ENCODE measurements at regions not wholly inside any gene's neighbourhood (a gene's known extent, or its start where the extent isn't known, plus 50 kb on each side); places are given as distances from the start of the nearest gene placed in this dataset.

DNA sequence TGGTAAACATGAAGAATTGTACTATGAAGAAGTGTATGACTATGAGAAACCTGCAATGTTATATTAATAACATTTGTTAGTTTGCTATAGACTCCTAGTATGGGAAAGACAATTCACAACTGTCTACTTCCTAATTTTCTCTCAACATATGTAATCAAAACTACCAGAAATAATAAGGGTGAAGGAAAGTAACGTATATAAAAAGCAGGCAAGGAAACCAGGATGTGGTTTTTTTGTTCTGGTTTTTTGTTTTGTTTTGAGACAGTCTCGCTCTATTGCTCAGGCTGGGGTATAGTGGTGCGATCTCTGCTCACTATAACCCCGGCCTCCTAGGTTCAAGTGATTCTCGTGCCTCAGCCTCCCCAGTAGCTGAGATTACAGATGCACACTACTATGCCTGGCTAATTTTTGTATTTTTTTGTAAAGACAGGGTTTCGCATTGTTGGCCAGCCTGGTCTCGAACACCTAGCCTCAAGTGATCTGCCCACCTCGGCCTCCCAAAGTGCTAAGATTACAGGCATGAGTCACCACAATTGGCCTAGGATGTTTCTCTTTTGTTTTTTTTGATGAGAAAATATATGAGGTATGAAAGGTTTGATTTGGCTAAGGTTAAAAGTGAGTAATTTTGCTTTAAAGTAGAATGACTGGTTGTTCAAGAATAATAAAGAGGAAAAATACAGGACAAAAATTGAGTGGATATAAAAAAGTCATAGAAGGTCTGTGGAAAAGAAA is 83.1 kb downstream of the PTCHD4 start:
- DNase-seq (ENCODE audit: low spot score) (no peak), ATAC-seq (ENCODE audit: low FRiP score) (no peak)

DNA sequence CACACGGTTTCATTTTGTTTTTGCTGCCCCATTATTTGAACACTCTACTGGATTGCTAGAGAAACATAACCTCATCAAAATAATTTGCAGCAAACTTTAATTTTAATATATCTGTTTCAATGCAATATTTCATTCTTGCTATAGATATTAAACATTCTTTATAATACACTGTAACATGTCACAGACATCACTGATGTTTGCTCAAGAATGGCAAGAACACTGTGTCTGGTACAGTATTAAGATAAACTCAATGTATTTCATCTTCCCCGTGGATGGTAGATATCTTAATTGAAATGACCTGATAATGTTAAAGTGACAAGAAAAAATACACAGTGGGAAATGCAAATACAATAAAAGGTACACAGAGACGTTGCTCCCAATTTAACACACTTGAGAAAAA is 86.0 kb downstream of the PTCHD4 start:
- DNase-seq (ENCODE audit: low spot score) (no peak), ATAC-seq (ENCODE audit: low FRiP score) (no peak)
- TF ChIP-seq, protein P1, sequence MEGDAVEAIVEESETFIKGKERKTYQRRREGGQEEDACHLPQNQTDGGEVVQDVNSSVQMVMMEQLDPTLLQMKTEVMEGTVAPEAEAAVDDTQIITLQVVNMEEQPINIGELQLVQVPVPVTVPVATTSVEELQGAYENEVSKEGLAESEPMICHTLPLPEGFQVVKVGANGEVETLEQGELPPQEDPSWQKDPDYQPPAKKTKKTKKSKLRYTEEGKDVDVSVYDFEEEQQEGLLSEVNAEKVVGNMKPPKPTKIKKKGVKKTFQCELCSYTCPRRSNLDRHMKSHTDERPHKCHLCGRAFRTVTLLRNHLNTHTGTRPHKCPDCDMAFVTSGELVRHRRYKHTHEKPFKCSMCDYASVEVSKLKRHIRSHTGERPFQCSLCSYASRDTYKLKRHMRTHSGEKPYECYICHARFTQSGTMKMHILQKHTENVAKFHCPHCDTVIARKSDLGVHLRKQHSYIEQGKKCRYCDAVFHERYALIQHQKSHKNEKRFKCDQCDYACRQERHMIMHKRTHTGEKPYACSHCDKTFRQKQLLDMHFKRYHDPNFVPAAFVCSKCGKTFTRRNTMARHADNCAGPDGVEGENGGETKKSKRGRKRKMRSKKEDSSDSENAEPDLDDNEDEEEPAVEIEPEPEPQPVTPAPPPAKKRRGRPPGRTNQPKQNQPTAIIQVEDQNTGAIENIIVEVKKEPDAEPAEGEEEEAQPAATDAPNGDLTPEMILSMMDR (IDR thresholded peaks at IDR 0.05), result no peak

More for the DNA sequence above, 83.1 kb downstream of the PTCHD4 start:
- TF ChIP-seq, protein P1 (IDR thresholded peaks at IDR 0.05), result no peak

- ATAC-seq (ENCODE audit: low FRiP score) (no peak), DNase-seq (ENCODE audit: low spot score) (no peak)
- TF ChIP-seq, protein P1 (IDR thresholded peaks at IDR 0.05), result no peak
These were observed 89.1 kb downstream of the PTCHD4 start for GRCh38 chr6:48021904-48022303.

DNA sequence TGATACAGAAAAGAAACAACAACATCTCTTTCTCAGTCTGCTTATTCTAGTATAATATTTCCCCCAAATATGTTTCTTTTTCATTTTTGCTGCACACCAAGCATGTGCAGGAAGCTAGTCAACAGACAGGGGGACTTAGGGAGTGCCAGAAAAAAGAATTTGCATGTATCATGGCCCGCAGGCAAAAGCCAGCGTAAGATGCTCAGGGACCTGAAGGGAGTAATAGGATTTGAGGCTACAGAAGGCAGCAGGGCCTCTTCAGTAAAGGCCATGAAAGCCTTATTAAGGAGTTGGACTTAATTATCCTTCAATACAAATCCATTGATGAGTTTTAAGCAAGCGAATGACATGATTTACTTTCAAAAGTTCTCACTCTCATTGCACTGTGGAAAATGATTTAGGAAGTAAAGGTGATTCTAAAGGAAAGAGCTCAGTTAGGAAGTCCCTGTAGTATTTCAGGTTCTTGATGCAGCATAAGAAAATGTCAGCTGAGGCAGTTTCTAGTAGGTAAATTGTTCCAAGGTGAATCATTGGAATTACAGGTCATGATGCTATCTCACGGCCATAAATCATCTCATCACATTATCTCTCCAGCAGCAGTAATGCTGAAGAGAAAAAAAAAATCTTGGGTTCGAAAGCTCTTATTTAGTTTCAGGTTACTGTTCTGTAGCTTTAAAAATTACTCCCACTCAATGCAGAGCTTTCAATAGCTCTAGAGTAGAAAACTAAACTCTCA is 94.8 kb downstream of the PTCHD4 start:
- ATAC-seq (ENCODE audit: low FRiP score) (no peak), DNase-seq (ENCODE audit: low spot score) (no peak)
- TF ChIP-seq, protein P1 (IDR thresholded peaks at IDR 0.05), result no peak

GRCh38 chr6:47992809-47993208 is 118.2 kb downstream of the PTCHD4 start:
- ATAC-seq (ENCODE audit: low FRiP score), result no peak
- DNase-seq (ENCODE audit: low spot score), result no peak
- TF ChIP-seq, protein P1 (IDR thresholded peaks at IDR 0.05), result no peak

GRCh38 chr6:47983491-47983890 is 127.5 kb downstream of the PTCHD4 start:
- DNase-seq (ENCODE audit: low spot score) (no peak), ATAC-seq (ENCODE audit: low FRiP score) (no peak)
- TF ChIP-seq, protein P1 (IDR thresholded peaks at IDR 0.05), result no peak

DNA sequence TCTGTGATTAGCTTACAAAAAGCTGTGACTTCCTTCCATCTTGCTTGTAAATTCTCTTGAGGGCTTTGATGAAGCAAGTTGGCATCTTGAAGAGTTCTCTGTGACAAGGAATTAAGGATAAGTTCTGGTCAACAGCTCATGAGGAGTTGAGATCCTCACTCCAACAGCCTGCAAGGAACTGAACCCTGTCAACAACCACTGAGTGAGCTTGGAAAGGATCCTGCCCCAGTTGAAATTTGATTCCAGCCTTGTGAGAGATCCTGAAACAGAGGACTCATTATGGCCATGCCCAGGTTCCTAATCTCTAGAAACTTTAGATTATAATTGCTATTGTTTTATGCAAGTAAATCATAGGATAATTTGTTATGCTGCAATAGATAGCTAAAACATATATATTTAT is 133.7 kb downstream of the PTCHD4 start:
- DNase-seq (ENCODE audit: low spot score) (no peak), ATAC-seq (ENCODE audit: low FRiP score) (no peak)
- TF ChIP-seq, protein P1 (IDR thresholded peaks at IDR 0.05), result no peak

Measured in omental fat pad (tissue), 3 donors.